ENCODE measurements at regions not wholly inside any gene's neighbourhood (a gene's known extent, or its start where the extent isn't known, plus 50 kb on each side); places are given as distances from the start of the nearest gene placed in this dataset.

GRCh38 chr9:84177407-84177806, 163.2 kb downstream of the SLC28A3 start:
- TF ChIP-seq CTCF (IDR thresholded peaks at IDR 0.05) (no peak), POLR2A (IDR thresholded peaks at IDR 0.05) (no peak)
